BE2C (cell line): ENCODE measurements at regions not wholly inside any gene's neighbourhood (a gene's known extent, or its start where the extent isn't known, plus 50 kb on each side); places are given as distances from the start of the nearest gene placed in this dataset.

Experiments
- DNase-seq: peaks from one replicate; pipeline ENCODE4 v3.0.0-alpha.2; 2020
- H3K27me3 ChIP-seq: fragments of 250-450 bp; sonication (Bioruptor Pico); 2 replicates; pipeline ENCODE4 v1.5.1; 2020; ENCODE audit warnings: mild to moderate bottlenecking
- H3K36me3 ChIP-seq: fragments of 250-450 bp; sonication (Bioruptor Pico); 2 replicates; pipeline ENCODE4 v1.5.1; 2020; ENCODE audit warnings: mild to moderate bottlenecking
- H3K4me1 ChIP-seq: fragments of 250-450 bp; sonication (Bioruptor Pico); 2 replicates; pipeline ENCODE4 v1.5.1; 2020
- H3K4me3 ChIP-seq: 2 replicates; pipeline ENCODE4 v1.5.1; 2011; ENCODE audit warnings: low read depth, low read length
- H3K9me3 ChIP-seq: fragments of 250-450 bp; sonication (Bioruptor Pico); 2 replicates; pipeline ENCODE4 v1.5.1; 2020
- TF ChIP-seq, protein P1 (sequence below): IDR thresholded peaks from 2 replicates; pipeline ENCODE4 v1.5.1; 2012; ENCODE audit warnings: mild to moderate bottlenecking, low read depth, low read length

DNA sequence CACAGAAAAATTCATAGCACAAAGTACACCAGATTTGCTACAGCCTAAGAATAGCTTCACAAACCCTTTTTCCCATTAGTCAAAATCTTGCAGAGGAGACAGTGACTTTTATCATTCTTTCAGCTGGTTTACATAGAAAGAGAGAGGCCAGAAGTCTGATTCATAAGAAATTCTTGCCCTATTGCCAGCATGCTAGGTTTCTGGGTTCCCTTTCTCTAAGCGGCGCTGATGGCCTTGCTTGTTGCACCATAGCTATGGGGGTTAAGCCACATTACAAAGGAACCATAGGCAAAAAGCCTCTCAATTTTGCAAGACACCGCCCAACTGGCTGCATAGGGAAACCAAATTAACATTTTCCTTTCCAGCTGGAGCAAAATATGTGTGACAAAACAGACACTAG lies 87.4 kb downstream of the ZNF467 start:
- Histone ChIP-seq H3K27me3 (peaks cover 3% of the 10 kb centered on the region; the same call in 1 of the 2 replicates), H3K4me1 (no peaks in the 10 kb centered on the region; the same call in 1 of the 2 replicates), H3K9me3 (no peaks in the 10 kb centered on the region), H3K36me3 (no peaks in the 10 kb centered on the region), H3K4me3 (no peak overlapping the region)
- no peak for DNase-seq
- TF ChIP-seq, protein P1, sequence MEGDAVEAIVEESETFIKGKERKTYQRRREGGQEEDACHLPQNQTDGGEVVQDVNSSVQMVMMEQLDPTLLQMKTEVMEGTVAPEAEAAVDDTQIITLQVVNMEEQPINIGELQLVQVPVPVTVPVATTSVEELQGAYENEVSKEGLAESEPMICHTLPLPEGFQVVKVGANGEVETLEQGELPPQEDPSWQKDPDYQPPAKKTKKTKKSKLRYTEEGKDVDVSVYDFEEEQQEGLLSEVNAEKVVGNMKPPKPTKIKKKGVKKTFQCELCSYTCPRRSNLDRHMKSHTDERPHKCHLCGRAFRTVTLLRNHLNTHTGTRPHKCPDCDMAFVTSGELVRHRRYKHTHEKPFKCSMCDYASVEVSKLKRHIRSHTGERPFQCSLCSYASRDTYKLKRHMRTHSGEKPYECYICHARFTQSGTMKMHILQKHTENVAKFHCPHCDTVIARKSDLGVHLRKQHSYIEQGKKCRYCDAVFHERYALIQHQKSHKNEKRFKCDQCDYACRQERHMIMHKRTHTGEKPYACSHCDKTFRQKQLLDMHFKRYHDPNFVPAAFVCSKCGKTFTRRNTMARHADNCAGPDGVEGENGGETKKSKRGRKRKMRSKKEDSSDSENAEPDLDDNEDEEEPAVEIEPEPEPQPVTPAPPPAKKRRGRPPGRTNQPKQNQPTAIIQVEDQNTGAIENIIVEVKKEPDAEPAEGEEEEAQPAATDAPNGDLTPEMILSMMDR, result no peak

DNA sequence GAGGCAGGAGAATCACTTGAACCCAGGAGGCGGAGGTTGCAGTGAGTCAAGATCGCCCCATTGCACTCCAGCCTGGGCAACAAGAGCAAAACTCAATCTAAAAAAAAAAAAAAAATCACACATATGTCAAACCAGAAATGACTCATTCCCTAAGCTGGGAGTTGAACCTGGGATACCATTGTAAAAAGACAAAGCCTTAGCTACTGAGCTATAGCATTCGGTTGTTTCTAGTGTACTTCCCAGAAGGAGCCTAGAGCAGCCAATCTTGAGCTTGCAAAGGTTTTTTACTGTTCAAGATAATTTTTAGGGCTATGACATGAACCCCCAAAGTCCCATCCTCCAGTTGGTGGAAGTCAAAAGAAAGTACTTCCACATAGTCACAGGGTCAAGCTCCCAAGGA lies 87.9 kb downstream of the ZNF467 start:
- TF ChIP-seq, protein P1, result no peak
- no peaks in the 10 kb centered on the region for H3K9me3 ChIP-seq
- DNase-seq, result no peak
- no peaks in the 10 kb centered on the region for H3K36me3 ChIP-seq
- H3K27me3 ChIP-seq, result peaks cover 3% of the 10 kb centered on the region; the same call in 1 of the 2 replicates
- H3K4me1 ChIP-seq, result no peaks in the 10 kb centered on the region; the same call in 1 of the 2 replicates
- no peak overlapping the region for H3K4me3 ChIP-seq

DNA sequence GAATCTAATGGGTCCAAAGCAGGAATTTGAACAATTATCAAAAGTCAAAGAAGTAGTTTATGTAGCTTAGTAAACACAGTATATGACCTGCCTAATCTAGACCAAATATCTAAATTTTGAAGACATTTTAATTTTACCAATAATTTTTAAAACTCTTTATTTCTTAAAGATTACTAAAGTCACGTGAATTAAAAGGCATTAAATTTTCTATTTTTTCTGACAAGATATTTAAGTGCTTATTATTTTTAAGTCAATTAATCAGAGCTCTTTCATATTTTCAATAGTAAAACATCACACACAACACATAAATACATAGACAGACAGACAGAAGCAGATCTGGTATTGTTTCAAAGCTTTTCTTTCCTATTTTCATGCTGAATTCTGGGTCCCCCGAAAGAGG lies 89.5 kb downstream of the ZNF467 start:
- TF ChIP-seq, protein P1, result no peak
- no peaks in the 10 kb centered on the region for H3K9me3 ChIP-seq
- no peaks in the 10 kb centered on the region for H3K36me3 ChIP-seq
- H3K27me3 ChIP-seq, result peaks cover 3% of the 10 kb centered on the region; the same call in 1 of the 2 replicates
- H3K4me3 ChIP-seq, result no peak overlapping the region
- no peak for DNase-seq
- no peaks in the 10 kb centered on the region for H3K4me1 ChIP-seq

DNA sequence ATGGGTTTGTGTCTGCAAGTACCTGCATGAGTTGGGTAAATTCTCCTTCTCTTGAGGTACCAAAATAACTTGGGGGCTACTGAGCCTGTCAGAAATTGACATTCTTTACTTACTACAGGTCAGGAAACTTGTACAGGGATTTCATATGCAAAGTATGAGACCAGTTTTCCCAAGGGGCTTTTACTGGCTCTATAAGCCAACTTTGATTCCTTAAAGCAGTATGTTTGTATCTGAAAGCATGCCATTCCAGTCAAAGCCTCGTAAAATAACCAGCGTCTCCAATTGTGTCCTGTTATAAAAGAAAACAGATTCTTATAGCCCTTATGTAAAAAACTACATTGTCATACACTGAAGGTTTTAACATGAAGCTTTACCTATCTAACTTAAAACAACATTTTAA lies 90.2 kb downstream of the ZNF467 start:
- H3K4me1 ChIP-seq, result no peaks in the 10 kb centered on the region
- no peaks in the 10 kb centered on the region for H3K36me3 ChIP-seq
- H3K9me3 ChIP-seq, result no peaks in the 10 kb centered on the region
- no peak overlapping the region for H3K4me3 ChIP-seq
- DNase-seq, result no peak
- peaks cover 3% of the 10 kb centered on the region; the same call in 1 of the 2 replicates for H3K27me3 ChIP-seq
- TF ChIP-seq, protein P1, result no peak

DNA sequence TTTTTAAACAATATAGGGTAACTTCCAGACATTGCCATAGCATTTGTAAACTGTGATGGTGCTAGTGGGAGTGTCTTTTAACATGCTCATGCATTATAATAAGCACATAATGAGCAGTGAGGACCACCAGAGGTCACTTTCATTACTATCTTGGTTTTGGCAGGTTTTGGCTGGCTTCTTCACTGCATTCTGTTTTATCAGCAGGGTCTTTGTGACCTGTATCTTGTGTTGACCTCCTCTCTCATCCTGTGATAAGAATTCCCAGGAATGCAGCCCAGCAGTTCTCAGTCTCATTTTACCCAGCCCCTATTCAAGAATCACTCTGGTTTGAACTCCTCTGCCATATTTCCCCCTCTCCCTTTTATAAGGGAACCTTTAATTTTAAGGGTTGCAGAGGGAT lies 91.3 kb downstream of the ZNF467 start:
- peaks cover 3% of the 10 kb centered on the region; the same call in 1 of the 2 replicates for H3K27me3 ChIP-seq
- H3K4me3 ChIP-seq, result no peak overlapping the region
- TF ChIP-seq, protein P1, result no peak
- H3K9me3 ChIP-seq, result no peaks in the 10 kb centered on the region
- H3K4me1 ChIP-seq, result no peaks in the 10 kb centered on the region
- DNase-seq, result no peak
- H3K36me3 ChIP-seq, result no peaks in the 10 kb centered on the region

DNA sequence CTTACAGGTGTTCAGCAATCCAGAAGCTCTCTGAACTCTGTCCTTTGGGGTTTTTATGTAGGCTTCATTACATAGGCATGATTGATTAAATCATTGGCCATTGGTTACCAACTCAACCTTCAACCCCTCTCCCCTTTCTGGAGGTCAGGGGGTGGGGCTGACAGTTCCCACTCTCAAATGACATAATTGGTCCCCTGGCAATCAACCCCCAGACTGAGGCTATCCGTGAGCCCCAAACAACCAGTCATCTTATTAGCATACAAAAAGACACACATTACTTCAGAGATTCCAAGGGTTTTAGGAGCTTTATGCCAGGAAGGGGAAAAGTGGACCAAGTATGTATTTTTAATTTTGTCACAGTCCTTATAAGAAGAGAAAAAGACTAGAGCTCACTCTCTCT lies 92.1 kb downstream of the ZNF467 start:
- Histone ChIP-seq H3K27me3 (peaks cover 3% of the 10 kb centered on the region; the same call in 1 of the 2 replicates), H3K36me3 (no peaks in the 10 kb centered on the region), H3K9me3 (no peaks in the 10 kb centered on the region), H3K4me1 (no peaks in the 10 kb centered on the region), H3K4me3 (no peak overlapping the region)
- no peak for DNase-seq
- TF ChIP-seq, protein P1, result no peak
